Effector memory CD4-positive, alpha-beta T cell (primary cell): ENCODE measurements at regions not wholly inside any gene's neighbourhood (a gene's known extent, or its start where the extent isn't known, plus 50 kb on each side); places are given as distances from the start of the nearest gene placed in this dataset.

Experiments used
- DNase-seq, 3 donors: peaks; one replicate each; pipeline ENCODE4 v3.0.0-alpha.2; 2020
- H3K27ac ChIP-seq: 2 replicates; pipeline ENCODE4 v1.7.0; 2013; ENCODE audit warnings: mild to moderate bottlenecking, low read length, moderate library complexity; ENCODE audit not compliant: insufficient read depth, poor library complexity, severe bottlenecking
- H3K27me3 ChIP-seq: replicated peaks from 2 replicates; pipeline ENCODE4 v1.7.0; 2013; ENCODE audit warnings: mild to moderate bottlenecking, low read length; ENCODE audit not compliant: insufficient read depth, control insufficient read depth, poor library complexity, severe bottlenecking
- H3K36me3 ChIP-seq: 2 replicates; pipeline ENCODE4 v1.7.0; 2013; ENCODE audit warnings: mild to moderate bottlenecking, low read length, moderate library complexity; ENCODE audit not compliant: control insufficient read depth, insufficient read depth
- H3K4me1 ChIP-seq: 2 replicates; pipeline ENCODE4 v1.7.0; 2013; ENCODE audit warnings: low read length, mild to moderate bottlenecking; ENCODE audit not compliant: control insufficient read depth, insufficient read depth, poor library complexity, severe bottlenecking
- H3K4me3 ChIP-seq: 2 replicates; pipeline ENCODE4 v1.7.0; 2013; ENCODE audit warnings: low read length, low read depth, mild to moderate bottlenecking; ENCODE audit not compliant: insufficient read depth, poor library complexity, severe bottlenecking
- H3K9me3 ChIP-seq: 2 replicates; pipeline ENCODE4 v1.7.0; 2013; ENCODE audit warnings: mild to moderate bottlenecking, low read length, moderate library complexity; ENCODE audit not compliant: control insufficient read depth

DNA sequence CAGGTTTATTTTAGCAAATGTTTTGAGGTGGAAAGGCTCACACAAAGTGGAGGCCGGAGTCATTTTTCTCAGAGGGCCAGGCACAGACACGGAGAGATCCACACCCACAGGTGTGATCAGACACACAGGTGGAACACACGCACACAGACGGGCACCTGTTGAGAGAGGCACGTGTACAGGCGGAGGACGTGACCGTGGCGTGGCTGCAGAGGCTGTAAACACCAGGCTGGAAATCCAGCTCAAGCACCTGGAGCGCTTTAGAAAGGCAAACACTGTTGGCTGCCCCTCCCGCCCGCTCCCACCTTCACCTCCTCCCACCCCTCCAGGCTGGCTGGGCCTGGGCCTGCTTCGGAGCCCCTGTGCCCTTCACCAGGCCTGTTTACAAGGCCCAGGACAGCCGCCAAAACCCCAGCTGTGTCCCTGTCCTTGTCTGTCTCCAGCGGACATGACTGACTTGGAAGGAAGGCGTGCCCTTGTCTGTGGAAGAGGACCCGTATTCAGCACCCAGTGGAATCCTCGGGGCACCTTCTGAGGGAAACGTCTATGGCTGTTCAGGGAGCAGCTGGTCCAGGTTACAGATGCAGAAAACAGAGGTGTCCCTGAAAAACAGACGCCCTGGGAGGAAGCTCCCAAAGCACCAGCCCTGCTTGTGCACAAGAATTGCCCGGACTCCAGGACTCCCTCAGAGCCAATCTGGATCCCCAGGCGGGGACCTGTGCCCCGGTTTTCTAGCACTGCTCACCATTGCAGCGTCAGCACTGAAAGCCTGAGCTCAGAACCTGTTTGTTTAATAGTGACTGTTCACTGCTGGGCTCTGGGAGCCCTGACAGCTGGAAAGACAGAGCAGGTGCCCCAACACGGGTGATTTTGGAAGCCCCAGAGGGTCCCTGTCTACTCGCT is 134.3 kb upstream of the HAAO start:
- H3K27me3 ChIP-seq: no peaks in the 10 kb centered on the region
- H3K27ac ChIP-seq: no peak overlapping the region
- H3K9me3 ChIP-seq: no peaks in the 10 kb centered on the region
- H3K36me3 ChIP-seq: no peaks in the 10 kb centered on the region
- no peak for DNase-seq
- no peaks in the 10 kb centered on the region for H3K4me1 ChIP-seq
- H3K4me3 ChIP-seq: no peak overlapping the region

DNA sequence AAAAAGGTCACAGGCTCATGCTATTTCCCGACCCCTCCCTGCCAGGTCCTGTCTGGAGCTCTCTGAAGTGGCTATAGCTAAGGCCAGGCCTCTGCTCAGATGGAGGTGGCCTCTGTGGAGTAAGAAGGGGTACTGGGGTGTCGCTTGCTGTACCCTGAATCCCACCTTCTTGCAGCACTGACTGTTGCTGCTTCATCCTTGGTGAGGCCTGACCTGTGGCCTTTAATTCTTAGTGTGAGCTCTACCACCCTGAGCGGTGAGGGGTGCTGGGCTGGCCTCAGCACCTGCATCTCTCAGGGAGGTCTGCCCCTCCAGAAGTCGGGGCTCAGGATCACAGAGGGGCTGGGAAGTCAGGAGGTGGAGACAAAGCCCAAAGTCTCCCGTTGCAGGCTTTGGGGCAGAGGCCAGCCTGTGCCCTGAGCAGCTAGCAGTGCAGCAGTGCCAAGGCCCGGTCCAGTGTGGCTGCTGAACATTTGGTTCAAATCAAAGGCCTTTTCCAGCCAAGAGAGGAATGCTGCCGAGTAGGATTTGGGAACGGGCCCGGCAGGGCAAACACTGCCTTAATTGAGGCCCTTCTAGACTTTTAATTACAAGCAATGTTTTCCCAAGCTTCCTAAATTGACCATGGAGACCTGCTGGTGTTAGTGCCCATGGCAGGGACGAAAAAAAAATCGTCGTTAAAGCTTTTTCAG is 133.5 kb upstream of the HAAO start:
- H3K9me3 ChIP-seq: no peaks in the 10 kb centered on the region
- H3K36me3 ChIP-seq: no peaks in the 10 kb centered on the region
- no peaks in the 10 kb centered on the region for H3K4me1 ChIP-seq
- H3K27me3 ChIP-seq: no peaks in the 10 kb centered on the region
- H3K27ac ChIP-seq: no peak overlapping the region
- H3K4me3 ChIP-seq: no peak overlapping the region
- no peak for DNase-seq

DNA sequence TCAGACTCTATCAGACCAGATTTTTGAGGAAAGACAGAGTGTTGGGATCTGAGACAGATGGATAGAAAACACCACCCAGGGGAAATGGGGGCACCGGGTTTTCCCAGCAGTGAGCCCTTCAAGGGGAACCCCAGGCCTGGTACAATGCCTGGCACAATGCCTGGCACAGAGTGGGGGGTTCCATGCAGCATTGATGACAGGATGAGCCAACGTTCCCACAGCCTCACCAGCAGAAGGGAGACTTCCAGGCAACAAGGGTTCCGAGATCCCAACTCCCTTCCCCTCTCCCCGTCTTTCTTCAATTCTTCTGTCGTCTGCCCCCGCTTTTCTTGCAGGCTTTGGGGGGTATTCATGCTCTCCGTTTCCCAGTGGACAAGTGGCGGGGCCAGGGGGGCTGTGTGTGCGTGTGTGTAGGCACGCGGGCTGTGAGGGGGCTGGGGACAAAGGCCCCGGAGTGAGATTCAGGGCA is 132.1 kb upstream of the HAAO start:
- Histone ChIP-seq H3K4me3 (no peak overlapping the region), H3K27me3 (no peaks in the 10 kb centered on the region), H3K36me3 (no peaks in the 10 kb centered on the region), H3K9me3 (no peaks in the 10 kb centered on the region), H3K4me1 (no peaks in the 10 kb centered on the region), H3K27ac (no peak overlapping the region)
- no peak for DNase-seq

DNA sequence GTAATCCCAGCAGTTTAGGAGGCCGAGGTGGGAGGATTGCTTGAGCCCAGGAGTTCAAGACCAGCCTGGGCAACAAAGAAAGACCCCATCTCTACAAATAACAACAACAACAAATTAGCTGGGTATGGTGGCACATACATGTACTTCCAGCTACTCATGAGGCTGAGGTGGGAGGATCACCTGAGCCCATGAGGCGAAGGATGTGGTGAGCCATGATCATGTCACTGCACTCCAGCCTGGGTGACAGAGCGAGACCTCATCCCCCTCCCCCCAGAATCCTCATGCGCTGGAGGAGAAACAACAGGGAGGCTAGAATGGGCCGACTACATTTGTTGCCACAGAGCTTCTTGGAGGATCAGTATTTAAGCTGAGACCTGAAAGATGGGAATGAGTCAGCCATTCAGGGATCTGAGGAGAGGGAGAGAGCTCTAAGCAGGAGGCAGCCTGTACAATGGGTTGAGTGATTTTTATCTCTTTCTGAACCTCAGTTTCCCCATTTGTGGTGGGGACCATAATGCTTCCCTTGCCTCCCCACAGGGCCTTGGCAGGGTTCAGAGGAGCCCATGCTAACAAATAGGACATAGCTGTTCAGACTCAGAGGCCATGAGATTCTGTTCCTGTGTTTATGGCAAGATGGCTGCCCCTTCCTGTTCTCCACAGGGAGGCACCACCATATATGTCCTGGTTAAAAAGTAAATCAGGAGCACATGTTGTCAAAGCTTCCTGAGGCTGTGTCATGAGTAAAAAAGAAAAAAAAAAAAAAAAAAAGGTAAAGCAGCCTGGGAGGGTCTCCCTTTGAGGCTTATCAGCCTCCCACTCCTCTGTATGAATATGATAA is 131.4 kb upstream of the HAAO start:
- H3K4me3 ChIP-seq: no peak overlapping the region
- H3K4me1 ChIP-seq: no peaks in the 10 kb centered on the region

DNA sequence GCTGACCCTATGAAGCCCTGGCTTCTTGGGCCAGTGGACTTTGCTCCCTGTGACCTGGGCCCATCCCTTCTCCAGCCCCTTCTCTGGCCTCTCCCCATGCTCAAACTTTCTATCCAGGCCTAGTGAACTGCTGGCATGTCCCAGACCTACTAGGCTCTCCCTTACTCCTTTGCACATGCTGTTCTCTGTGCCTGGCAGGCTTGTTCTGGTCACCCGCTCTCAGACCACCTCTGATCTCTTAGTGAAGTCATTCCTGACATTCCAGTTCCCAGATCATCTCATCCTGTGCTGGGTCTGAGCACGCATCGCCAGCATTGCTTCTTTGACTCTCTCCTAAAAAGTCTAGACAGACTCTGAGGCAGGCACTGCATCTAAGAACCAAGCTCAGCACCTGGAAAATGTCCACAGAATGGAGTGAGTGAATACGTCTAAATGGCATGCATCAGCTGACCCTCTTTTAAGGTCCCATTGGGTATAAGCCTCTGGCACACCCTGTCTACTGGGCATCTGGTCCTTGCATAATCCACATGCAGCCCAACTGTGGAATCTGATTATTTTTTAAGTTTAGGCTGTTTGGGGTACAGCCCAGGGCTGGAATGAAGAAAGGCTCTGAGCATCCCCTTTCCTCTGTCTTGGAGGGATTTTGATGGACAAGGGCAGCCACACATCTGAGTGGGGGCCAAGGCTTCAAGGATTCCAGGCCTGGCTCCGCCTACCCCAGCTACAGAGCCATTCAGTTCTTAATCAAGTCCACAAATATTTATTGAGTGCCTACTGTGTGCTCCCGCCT is 130.6 kb upstream of the HAAO start:
- Histone ChIP-seq H3K4me1 (no peaks in the 10 kb centered on the region), H3K36me3 (no peaks in the 10 kb centered on the region), H3K9me3 (no peaks in the 10 kb centered on the region), H3K27me3 (no peaks in the 10 kb centered on the region), H3K27ac (no peak overlapping the region), H3K4me3 (no peak overlapping the region)
- DNase-seq: no peak

More for the DNA sequence above, 131.4 kb upstream of the HAAO start:
- no peak for DNase-seq
- Histone ChIP-seq H3K27me3 (no peaks in the 10 kb centered on the region), H3K27ac (no peak overlapping the region), H3K36me3 (no peaks in the 10 kb centered on the region), H3K9me3 (no peaks in the 10 kb centered on the region)

DNA sequence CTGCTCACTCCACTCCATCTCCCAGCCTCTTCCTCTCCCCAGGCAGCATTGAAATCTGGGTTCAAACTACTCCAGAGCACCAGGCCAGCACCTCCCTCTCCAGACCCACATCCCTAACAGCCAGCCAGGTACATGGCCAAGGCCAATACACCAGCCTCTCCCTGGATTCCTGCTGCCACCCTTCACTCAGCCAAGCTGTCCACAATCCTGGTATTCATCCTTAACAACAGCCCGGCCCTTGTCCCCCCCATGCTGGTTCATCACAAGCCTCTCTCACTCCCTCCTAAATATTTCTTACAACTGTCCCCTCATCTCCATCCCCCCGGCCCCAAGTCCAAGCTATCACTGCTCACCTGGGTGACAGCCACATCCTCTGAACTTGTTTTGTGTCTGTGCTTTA is 129.9 kb upstream of the HAAO start:
- Histone ChIP-seq H3K27ac (no peak overlapping the region), H3K4me1 (no peaks in the 10 kb centered on the region), H3K9me3 (no peaks in the 10 kb centered on the region), H3K27me3 (no peaks in the 10 kb centered on the region), H3K36me3 (no peaks in the 10 kb centered on the region), H3K4me3 (no peak overlapping the region)
- DNase-seq: no peak

DNA sequence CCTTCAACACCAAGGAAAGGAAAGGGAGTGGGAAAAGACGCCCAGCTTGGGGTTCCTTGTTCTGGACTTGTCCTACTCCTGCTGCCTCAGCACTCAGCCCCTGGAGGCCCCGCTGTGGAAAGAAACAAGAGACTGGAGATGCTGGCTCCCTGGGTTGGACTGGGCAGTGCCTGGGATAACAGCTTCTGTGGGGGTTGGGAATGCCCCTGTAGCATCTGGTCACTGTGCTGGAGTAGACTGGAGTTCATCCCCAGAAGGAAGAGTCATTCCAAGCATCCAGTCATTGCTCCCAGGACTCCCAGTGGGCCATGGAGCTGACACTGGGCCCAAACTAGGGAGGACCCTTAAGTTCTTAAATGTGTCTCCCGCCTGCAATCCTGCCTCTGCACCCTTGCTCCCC is 129.3 kb upstream of the HAAO start:
- Histone ChIP-seq H3K27me3 (no peaks in the 10 kb centered on the region), H3K36me3 (no peaks in the 10 kb centered on the region), H3K4me3 (no peak overlapping the region), H3K27ac (no peak overlapping the region), H3K4me1 (no peaks in the 10 kb centered on the region), H3K9me3 (no peaks in the 10 kb centered on the region)
- DNase-seq: no peak

DNA sequence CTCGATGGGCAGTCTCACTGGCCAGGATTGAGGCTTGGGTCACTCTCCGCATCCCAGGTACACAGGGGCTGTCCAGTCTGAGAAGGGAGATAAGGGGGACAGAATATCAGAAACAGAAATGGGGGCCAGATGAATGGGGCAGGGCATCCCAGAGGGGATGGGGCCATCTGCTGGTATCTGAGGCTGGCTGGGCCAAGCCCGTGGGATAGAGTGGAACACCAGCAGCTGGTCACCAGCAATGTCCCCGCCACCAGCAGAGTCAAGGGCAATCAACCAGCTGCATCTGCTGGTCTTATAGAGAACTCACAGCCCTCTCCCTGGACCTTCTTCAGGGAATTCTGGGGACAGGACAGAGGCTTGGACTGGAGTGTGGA is 128.8 kb upstream of the HAAO start:
- Histone ChIP-seq H3K27ac (no peak overlapping the region), H3K9me3 (no peaks in the 10 kb centered on the region), H3K36me3 (no peaks in the 10 kb centered on the region), H3K27me3 (no peaks in the 10 kb centered on the region), H3K4me3 (no peak overlapping the region), H3K4me1 (no peaks in the 10 kb centered on the region)
- no peak for DNase-seq

DNA sequence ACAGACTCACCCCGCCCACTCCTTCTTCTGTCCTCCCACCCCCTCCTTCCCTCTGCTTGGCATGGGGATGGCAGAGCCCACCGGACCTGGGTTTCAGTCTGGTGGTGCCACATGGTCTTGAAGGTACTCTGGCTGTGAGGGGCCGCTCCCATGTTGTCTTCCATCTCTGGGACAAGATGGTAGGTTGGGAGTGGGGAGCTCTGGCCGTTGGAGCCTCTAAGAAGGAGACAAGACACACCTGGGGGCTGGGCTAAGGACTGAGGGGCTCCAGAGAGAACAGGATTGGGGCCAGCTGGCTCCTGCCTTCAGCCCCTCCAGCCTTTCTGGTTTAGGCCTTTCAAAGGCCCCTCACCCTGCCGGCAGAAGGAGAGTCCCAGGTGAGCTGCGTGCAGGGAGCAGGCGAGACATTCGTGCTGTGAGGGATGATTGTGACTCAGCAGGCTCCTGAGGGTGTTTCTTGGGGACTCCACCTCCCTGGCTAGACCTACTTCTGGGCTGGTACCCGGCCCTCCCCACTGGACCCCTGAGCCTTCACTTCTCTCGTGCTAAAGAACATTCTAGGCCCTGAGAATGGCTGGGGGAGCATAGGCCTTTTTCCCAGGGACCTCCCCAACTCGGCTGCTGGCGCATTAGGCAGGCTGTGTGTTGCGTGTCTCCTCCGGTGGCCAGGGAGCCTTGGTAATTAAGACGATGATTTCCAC is 128.2 kb upstream of the HAAO start:
- no peaks in the 10 kb centered on the region for H3K9me3 ChIP-seq
- no peaks in the 10 kb centered on the region for H3K27me3 ChIP-seq
- H3K36me3 ChIP-seq: no peaks in the 10 kb centered on the region
- H3K27ac ChIP-seq: no peak overlapping the region
- DNase-seq: no peak
- no peaks in the 10 kb centered on the region for H3K4me1 ChIP-seq
- no peak overlapping the region for H3K4me3 ChIP-seq
